B cell (primary cell): ENCODE measurements at regions not wholly inside any gene's neighbourhood (a gene's known extent, or its start where the extent isn't known, plus 50 kb on each side); places are given as distances from the start of the nearest gene placed in this dataset.
"Not testable (repeated sequence)": the region's sequence is repeated elsewhere in the genome, so short reads cannot be mapped to it uniquely, and the experiment has no call there.

Experiments
- ATAC-seq: fragments of 200-7000 bp; cut with Tn5 transposase; one replicate; pipeline ENCODE4 v1.10.0; 2021; ENCODE audit warnings: low read depth, mild to moderate bottlenecking, moderate number of reproducible peaks, moderate library complexity
- CTCF ChIA-PET: fragments of 350-600 bp; sonication (Branson Sonifier 250); formaldehyde crosslinking; loops from one replicate; lab custom pipeline; 2021; ENCODE audit warnings: antibody characterized with exemption, inconsistent platforms; lab: Charles Lee
- POLR2A ChIA-PET: fragments of 350-600 bp; sonication (Branson Sonifier 250); formaldehyde crosslinking; loops from one replicate; lab custom pipeline; 2021; ENCODE audit warnings: antibody characterized with exemption; lab: Charles Lee
- DNase-seq: peaks from one replicate; pipeline ENCODE4 v3.0.0; 2013
- H2AFZ ChIP-seq: 2 replicates; pipeline ENCODE4 v1.6.1; 2012; ENCODE audit warnings: mild to moderate bottlenecking, low read depth, low read length; ENCODE audit not compliant: insufficient read depth, poor library complexity, severe bottlenecking
- H3K27ac ChIP-seq, 2 donors: 1 replicate in 1 of 2; 2 replicates in 1 of 2; pipeline ENCODE4 v1.5.1; 2012 to 2013; ENCODE audit warnings: low read length in 2 of 2, mild to moderate bottlenecking in 2 of 2, moderate library complexity in 1 of 2
- H3K27me3 ChIP-seq, 4 experiments: fragments of 200-600 bp in 1 of 4; sonication (generic) in 1 of 4; replicated peaks in 1 of 4; 1 replicate in 2 of 4; 2 replicates in 2 of 4; pipeline versions ENCODE4 v1.6.1 to v1.7.0; 2013 to 2016; ENCODE audit warnings: low read length in 3 of 4, mild to moderate bottlenecking in 2 of 4, mixed read lengths in 1 of 4, moderate library complexity in 1 of 4; ENCODE audit not compliant: insufficient read depth in 4 of 4, control insufficient read depth in 3 of 4; ENCODE audit errors: control extremely low read depth in 1 of 4
- H3K36me3 ChIP-seq, 2 experiments: replicated peaks in 1 of 2; 1 replicate in 1 of 2; 2 replicates in 1 of 2; pipeline versions ENCODE4 v1.6.1 to v1.7.1; 2013; ENCODE audit warnings: low read length in 1 of 2; ENCODE audit not compliant: insufficient read depth in 2 of 2, control insufficient read depth in 1 of 2; ENCODE audit errors: control extremely low read depth in 1 of 2, extremely low read depth in 1 of 2
- H3K4me1 ChIP-seq, 2 donors: fragments of 200-600 bp in 1 of 2; sonication (generic) in 1 of 2; 1 replicate in 1 of 2; 2 replicates in 1 of 2; pipeline versions ENCODE4 v1.5.1 to v1.6.1; 2013 to 2017; ENCODE audit warnings: low read length in 2 of 2; ENCODE audit not compliant: control insufficient read depth in 2 of 2, insufficient read depth in 2 of 2
- H3K4me2 ChIP-seq: replicated peaks from 2 replicates; pipeline ENCODE3; 2012; ENCODE audit warnings: mild to moderate bottlenecking, low read depth, low read length; ENCODE audit not compliant: poor library complexity, severe bottlenecking
- H3K4me3 ChIP-seq, 5 experiments: fragments of 200-600 bp in 1 of 5; sonication (generic) in 1 of 5; 1 replicate in 3 of 5; 2 replicates in 2 of 5; pipeline versions ENCODE4 v1.5.1 to v1.7.0; 2011 to 2016; ENCODE audit warnings: low read length in 4 of 5, mild to moderate bottlenecking in 4 of 5, low read depth in 2 of 5, control low read depth in 1 of 5, moderate library complexity in 1 of 5; ENCODE audit not compliant: insufficient read depth in 1 of 5; ENCODE audit errors: control extremely low read depth in 1 of 5, extremely low read depth in 1 of 5
- H3K79me2 ChIP-seq: fragments of 200-600 bp; sonication (generic); one replicate; pipeline ENCODE4 v1.6.0; 2016; ENCODE audit warnings: low read length; ENCODE audit not compliant: control insufficient read depth, insufficient read depth
- H3K9ac ChIP-seq: fragments of 200-600 bp; sonication (generic); 2 replicates; pipeline ENCODE4 v1.6.1; 2017; ENCODE audit warnings: mild to moderate bottlenecking, low read length, moderate library complexity
- H3K9me3 ChIP-seq, 3 donors: one replicate each; pipeline versions ENCODE4 v1.6.1 to v1.7.1; 2013; ENCODE audit warnings: low read length in 2 of 3; ENCODE audit not compliant: control insufficient read depth in 2 of 3, insufficient read depth in 1 of 3; ENCODE audit errors: control extremely low read depth in 1 of 3
- H4K20me1 ChIP-seq: 2 replicates; pipeline ENCODE4 v1.6.0; 2012; ENCODE audit warnings: mild to moderate bottlenecking, low read length; ENCODE audit not compliant: insufficient read depth, control insufficient read depth, poor library complexity, severe bottlenecking
- H3K27ac Mint-ChIP-seq: one replicate; pipeline ENCODE4 v1.8.0; 2021; ENCODE audit warnings: mixed read lengths
- H3K27me3 Mint-ChIP-seq: one replicate; pipeline ENCODE4 v1.8.0; 2021; ENCODE audit warnings: mixed read lengths
- H3K4me1 Mint-ChIP-seq: one replicate; pipeline ENCODE4 v1.8.0; 2021; ENCODE audit warnings: mixed read lengths
- H3K4me3 Mint-ChIP-seq: one replicate; pipeline ENCODE4 v1.8.0; 2021; ENCODE audit warnings: mixed read lengths
- H3K9me3 Mint-ChIP-seq: one replicate; pipeline ENCODE4 v1.8.0; 2022; ENCODE audit warnings: mixed read lengths; ENCODE audit not compliant: insufficient read depth
- EZH2 ChIP-seq: IDR thresholded peaks from 2 replicates; pipeline ENCODE4 v1.6.1; 2012; ENCODE audit warnings: borderline replicate concordance, low read depth, mild to moderate bottlenecking, moderate library complexity, low read length; ENCODE audit not compliant: insufficient read depth, poor library complexity, severe bottlenecking
- WGBS: methylation state at CpG from one replicate; pipeline ENCODE4 v1.1.5; 2013; ENCODE audit warnings: missing lambda C conversion rate; ENCODE audit not compliant: insufficient coverage; 5-methylcytosine and 5-hydroxymethylcytosine counted together
- intact Hi-C: fragments of 100-400 bp; cut with micrococcal nuclease; formaldehyde crosslinking; loops from one replicate; pipeline ENCODE4 v1.10.0; 2022
- TF ChIP-seq, protein P1 (sequence below): fragments of 200-600 bp; IDR thresholded peaks from one replicate; pipeline ENCODE4 v1.8.0; 2022; ENCODE audit warnings: antibody characterized with exemption, mild to moderate bottlenecking

- ChIA-PET POLR2A (no interaction called here), CTCF (no interaction called here)
- no peak overlapping the region for H3K9ac ChIP-seq
- no peak overlapping the region for H3K27ac Mint-ChIP-seq
- intact Hi-C loops, result no loop called here
- H3K4me1 Mint-ChIP-seq, result no peaks in the 10 kb centered on the region
- H3K4me2 ChIP-seq, result no peak overlapping the region
- H3K27me3 Mint-ChIP-seq, result no peaks in the 10 kb centered on the region
- H3K4me1 ChIP-seq, result no peaks in the 10 kb centered on the region
- H3K36me3 ChIP-seq, result no peaks in the 10 kb centered on the region
- no peak overlapping the region for H2AFZ ChIP-seq
- H3K27ac ChIP-seq, result no peak overlapping the region
- TF ChIP-seq, protein P1, sequence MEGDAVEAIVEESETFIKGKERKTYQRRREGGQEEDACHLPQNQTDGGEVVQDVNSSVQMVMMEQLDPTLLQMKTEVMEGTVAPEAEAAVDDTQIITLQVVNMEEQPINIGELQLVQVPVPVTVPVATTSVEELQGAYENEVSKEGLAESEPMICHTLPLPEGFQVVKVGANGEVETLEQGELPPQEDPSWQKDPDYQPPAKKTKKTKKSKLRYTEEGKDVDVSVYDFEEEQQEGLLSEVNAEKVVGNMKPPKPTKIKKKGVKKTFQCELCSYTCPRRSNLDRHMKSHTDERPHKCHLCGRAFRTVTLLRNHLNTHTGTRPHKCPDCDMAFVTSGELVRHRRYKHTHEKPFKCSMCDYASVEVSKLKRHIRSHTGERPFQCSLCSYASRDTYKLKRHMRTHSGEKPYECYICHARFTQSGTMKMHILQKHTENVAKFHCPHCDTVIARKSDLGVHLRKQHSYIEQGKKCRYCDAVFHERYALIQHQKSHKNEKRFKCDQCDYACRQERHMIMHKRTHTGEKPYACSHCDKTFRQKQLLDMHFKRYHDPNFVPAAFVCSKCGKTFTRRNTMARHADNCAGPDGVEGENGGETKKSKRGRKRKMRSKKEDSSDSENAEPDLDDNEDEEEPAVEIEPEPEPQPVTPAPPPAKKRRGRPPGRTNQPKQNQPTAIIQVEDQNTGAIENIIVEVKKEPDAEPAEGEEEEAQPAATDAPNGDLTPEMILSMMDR, result no peak
- TF ChIP-seq EZH2, result no peak
- no peak overlapping the region for H3K4me3 ChIP-seq
- H3K4me3 Mint-ChIP-seq, result no peak overlapping the region
- no peaks in the 10 kb centered on the region for H3K79me2 ChIP-seq
- H3K27me3 ChIP-seq, result no peaks in the 10 kb centered on the region
- H3K9me3 Mint-ChIP-seq, result no peaks in the 10 kb centered on the region
- WGBS, result 78% methylated on average over 1 of the region's 4 CpGs
- no peaks in the 10 kb centered on the region for H4K20me1 ChIP-seq
- H3K9me3 ChIP-seq, result no peaks in the 10 kb centered on the region
- no peak for DNase-seq
- ATAC-seq, result no peak
These were observed 504.2 kb downstream of the IGSF11 start for GRCh38 chr3:118530350-118530922.

DNA sequence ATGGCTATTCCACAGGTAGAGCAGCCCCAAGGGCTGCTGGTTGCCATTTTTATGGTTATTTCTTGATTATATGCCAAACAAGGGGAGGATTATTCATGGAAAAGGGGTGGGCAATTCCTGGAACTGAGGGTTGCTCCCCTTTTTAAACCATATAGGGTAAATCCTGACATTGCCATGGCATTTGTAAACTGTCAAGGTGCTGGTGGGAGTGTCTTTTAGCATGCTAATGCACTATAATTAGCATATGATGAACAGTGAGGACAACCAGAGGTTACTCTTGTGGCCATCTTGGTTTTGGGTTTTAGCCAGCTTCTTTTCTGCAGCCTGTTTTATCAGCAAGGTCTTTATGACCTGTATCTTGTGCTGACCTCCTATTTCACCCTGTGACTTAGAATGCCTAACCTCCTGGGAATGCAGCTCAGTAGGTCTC, 503.7 kb downstream of the IGSF11 start:
- H3K27ac ChIP-seq, H3K4me3 Mint-ChIP-seq, intact Hi-C loops, DNase-seq, H4K20me1 ChIP-seq, H3K4me3 ChIP-seq, POLR2A ChIA-PET, H3K36me3 ChIP-seq, H3K9me3 Mint-ChIP-seq, H3K9ac ChIP-seq, H2AFZ ChIP-seq, H3K4me2 ChIP-seq, H3K27me3 Mint-ChIP-seq, H3K4me1 ChIP-seq, H3K27me3 ChIP-seq, H3K79me2 ChIP-seq, H3K27ac Mint-ChIP-seq, H3K4me1 Mint-ChIP-seq, CTCF ChIA-PET, H3K9me3 ChIP-seq, ATAC-seq: not testable (repeated sequence)
